Caki2 (cell line): ENCODE measurements at regions not wholly inside any gene's neighbourhood (a gene's known extent, or its start where the extent isn't known, plus 50 kb on each side); places are given as distances from the start of the nearest gene placed in this dataset.
"Not testable (repeated sequence)": the region's sequence is repeated elsewhere in the genome, so short reads cannot be mapped to it uniquely, and the experiment has no call there.

Source experiments
- DNase-seq: peaks from one replicate; pipeline ENCODE4 v3.0.0-alpha.2; 2015; ENCODE audit warnings: low read depth
- in situ Hi-C: cut with HindIII; loops from 2 replicates; pipeline ENCODE4 v1.10.0; 2016; ENCODE audit warnings: low sequenced_read_pairs, low pct_unique_long_range_greater_than_20kb, mixed read lengths

DNA sequence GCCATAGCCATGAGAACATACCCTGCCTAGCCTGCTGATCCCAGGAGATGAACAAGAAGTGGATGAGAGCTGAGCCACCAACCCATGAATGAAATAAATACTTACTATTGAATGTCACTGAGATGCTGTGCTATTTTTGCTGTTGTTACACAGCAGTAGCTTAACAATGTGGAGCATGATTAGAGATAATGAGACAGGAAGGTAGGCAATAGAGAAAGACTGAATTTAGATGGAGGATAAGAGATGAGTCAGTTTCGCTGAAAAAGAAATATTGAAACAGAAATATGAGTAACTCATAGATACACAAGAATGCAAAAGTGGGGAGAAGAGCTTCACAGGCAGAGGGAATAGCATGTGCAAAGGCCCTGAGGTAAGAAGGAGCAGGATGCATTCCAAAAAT lies 94.9 kb upstream of the TOP1 start:
- in situ Hi-C loops: no loop called here
- DNase-seq: no peak

DNA sequence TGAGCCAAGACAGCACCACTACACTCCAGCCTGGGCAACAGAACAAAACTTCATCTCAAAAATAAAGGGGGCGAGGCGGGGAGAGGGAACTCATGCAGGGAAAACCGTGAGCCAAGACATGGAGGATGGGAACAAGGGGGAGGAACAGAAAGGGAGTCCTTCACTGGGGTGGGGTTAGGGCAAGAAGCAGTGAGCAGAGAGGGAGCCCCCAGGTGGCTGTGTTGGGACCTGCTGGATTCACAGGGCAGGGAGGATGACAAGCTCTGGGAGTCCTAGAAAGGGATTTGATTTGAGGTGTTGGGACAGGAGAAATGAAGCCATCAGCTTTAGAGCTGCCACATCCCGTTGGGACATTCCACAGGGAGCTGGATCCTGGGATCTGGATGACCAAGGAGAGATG lies 90.6 kb upstream of the TOP1 start:
- in situ Hi-C loops: no loop called here
- DNase-seq: no peak

DNA sequence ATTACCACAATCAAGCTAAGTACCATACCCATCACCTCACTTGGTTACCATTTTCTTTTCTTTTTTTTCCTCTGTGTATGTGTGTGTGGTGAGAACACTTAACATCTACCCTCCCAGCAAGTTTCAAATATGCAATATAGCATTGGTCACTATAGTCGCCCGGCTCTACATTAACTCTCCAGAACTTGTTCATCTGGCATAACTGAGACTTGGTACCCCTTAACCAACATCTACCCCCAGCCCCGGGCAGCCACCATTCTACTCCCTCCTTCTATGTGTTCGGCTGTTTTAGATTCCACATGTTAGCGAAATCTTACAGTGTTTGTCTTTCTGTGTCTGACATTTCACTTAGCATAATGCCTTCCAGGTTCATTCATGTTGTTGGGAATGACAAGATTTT lies 89.0 kb upstream of the TOP1 start:
- in situ Hi-C loops: no loop called here
- DNase-seq: no peak

DNA sequence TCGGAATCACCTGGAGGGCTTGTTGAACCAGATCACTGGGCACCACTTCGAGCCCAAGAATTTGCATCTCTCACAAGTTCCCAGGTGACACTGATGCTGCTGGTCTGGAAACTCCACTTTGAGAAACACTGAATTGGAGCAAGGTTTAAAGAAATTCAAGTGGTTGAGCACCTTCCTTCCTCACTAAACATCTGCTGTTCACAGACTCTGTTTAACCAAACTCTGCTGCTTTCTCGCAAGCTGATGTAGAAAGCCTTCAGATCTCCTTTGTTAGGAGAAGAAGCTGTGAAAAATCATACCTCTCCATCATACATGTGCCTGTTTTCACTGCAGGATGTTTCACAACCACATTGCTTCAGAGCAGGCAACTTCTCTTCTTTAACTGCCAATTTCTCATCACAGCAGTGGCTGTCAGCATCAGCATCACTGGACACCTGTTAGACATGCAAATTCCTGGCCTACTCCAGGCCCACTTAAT lies 87.5 kb upstream of the TOP1 start:
- in situ Hi-C loops: no loop called here
- no peak for DNase-seq

DNA sequence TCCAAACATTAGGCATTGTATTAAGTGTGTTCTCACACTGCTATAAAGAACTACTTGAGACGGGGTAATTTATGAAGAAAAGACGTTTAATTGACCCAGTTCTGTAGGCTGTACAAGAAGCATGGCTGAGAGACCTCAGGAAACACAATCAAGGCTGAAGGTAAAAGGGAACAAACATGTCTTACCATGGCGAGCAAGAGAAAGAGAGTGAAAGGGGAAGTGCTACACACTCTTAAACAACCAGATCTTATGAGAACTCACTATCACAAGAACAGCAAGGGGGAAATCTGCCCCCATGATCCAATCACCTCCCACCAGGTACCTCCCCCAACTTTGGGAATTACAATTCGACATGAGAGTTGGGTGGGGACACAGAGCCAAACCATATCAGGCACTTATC lies 86.6 kb upstream of the TOP1 start:
- in situ Hi-C loops: no loop called here
- DNase-seq: no peak

DNA sequence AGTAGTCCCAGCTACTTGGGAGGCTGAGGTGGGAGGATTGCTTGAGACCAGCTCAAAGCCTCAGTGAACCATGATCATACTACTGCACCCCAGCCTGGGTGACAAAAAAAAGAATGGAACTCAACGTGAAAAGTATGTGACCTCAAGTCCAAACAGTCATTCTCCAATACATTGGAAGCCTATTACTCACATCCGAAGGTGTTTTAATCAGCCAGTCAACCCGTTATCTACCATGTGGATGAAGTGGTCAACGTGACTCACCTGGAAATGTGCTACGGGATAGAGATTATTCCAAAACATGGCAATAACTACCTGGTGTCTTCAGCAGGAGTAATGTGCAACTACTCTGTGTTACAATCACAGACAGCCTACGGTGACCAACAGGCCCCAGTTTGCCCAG lies 85.8 kb upstream of the TOP1 start:
- DNase-seq: no peak
- in situ Hi-C loops: no loop called here

DNA sequence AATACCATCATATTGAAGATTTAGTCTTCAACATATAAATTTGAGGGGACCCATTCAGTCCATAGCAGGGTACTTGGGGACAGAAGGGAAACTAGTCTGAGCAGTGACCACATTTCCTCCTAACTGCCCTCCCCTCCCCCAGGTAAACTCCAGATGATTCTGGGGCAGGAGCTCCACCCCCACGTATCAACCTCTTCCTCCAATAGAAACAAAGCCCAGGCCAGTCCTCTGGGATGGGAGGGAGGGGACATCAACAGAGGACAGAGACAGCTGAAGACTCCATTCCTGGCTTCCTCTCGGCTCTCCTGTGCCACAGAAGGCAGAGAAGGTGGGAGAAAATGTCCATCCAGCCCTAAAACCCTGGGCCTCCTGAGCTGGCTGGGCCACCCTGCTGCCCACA lies 85.0 kb upstream of the TOP1 start:
- no peak for DNase-seq
- in situ Hi-C loops: no loop called here

DNA sequence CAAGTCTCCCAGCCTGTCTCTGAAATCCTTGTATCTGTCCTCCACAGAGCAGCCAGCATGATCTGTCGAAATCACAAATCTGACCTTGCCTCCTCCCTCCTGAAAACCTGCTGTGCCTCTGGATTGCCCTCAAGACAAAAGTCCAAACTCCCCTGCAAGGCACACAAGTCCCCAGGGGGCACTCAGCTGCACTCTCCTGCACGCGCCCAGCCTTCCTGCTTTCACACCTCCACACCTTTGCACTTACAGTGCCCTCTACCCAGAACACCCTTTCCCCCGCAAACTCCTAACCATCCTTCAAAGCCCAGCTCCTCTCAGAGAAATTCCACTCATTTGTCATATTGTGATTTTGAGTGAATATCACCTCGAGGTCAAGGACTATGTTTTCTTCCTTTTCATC lies 83.4 kb upstream of the TOP1 start:
- DNase-seq: no peak
- in situ Hi-C loops: no loop called here

DNA sequence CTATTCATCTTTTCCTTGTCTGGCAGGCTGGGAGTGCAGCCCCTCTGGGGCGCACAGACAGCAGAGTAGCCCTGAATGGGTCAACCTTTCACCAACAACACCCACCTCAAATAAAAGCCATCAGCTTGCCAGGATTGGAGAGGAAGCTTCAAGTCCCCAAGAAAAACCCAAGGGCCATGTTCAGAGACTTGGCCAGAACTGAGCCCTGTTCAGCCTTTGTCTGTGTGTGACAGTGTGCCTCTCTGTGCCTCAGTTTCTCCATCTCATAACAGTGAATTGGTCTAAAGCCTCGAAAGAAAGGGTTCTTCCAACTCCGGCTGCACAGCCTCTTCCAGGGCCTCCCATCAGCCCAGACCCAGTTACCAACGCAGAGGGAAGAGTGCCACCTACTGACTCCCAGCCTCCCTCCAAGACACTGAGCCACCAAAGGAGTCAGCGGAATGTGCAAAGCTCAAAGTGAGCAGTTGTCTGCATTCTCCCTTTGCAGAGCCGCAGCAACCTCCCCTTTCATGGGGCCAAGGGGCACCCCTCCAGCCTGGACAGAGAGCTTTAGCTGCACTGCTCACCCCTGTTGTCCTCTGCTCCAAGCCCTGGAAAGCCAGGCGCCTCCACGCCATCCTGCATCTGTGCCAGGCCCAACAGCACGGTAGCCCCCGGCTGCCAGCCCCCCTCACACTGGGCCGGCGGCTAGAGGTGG lies 82.7 kb upstream of the TOP1 start:
- in situ Hi-C loops: no loop called here
- DNase-seq: peak; percentile 7

DNA sequence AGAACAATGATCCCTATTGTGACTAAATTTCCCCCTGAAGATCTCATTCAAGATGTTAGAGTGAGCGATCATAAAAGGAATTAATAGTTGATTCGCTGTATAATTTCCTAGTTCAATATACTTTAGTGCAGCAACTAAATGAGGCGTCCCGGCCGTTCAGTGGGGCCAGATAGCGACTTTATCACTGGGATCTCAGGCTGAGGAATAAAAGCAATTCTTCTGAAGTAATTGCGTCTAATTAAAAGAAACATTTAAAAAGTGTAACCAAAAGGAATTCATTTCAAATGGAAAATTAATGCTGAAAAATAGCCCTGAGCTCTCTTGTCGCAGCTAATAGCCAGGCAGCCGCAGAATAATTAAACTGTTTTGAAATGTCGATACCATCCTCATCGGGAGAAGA lies 82.2 kb upstream of the TOP1 start:
- no peak for DNase-seq
- in situ Hi-C loops: no loop called here

DNA sequence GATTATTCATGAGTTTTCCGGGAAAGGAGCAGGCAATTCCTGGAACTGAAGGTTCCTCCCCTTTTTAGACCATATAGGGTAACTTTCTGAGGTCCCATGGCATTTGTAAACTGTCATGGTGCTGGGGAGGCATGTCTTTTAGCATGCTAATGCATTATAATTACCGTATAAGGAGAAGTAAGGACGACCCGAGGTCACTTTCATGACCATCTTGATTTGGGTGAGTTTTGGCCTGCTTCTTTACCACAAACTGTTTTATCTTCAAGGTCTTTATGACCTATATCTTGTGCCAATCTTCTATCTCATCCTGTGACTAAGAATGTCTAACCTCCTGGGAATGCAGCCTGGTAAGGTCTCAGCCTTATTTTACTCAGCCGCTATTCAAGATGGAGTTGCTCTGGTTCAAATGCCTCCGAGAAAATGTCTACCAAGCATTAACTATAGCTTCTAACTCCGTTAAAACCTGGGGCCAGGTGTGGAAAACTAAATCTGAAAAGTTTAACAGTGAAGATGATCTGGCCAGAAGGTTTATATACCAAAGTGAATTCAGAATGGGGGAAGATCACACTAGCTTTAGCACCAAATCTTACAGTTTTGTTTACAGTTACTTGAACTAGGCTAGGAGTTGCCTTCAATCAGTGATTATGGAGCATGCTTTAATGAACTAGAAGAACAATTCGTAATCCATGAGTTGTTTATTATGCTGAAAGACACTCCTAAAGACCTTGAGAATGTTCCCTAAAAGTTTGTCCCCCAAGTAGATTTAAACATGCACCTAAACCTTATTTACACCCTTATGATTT lies 80.0 kb upstream of the TOP1 start:
- DNase-seq: no peak
- in situ Hi-C loops: no loop called here

DNA sequence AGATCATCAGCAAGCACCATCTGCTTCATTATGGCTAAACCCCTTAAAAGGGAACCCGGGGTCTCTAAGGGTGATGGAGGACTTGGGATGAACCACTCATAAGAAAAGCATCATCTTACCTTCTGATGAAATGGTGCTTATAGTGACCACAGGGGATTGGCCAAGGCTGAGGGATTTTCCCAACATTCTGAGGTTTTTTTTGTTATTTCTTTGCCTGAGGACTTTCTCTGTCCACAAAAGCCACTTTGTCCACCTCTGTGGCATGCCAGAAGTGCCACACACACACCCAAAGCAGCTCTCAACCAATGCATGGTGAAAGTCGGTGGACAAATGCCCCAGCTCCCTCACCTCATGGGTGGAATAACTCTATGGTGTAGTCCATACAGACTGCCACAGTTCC lies 79.3 kb upstream of the TOP1 start:
- DNase-seq: no peak
- in situ Hi-C loops: no loop called here

DNA sequence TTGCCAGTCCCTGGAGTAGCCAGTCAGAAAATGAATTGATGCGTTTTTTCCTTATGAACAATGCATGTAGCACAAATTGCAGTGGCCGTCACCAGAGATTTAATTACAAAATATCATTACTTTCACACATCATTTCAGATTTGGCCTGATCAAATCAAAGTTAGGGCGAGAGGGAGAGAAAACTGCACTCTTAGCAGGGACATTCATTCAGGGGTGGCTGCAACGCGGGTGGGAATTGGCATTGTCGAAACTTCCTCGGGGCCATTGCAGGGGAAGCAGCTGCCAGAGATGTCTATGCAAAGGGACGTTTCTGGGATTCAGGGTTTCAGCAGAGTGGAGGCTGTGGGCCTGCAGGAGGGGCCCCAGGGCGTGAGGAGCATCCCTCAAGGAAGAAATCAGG lies 76.5 kb upstream of the TOP1 start:
- in situ Hi-C loops: no loop called here
- no peak for DNase-seq

DNA sequence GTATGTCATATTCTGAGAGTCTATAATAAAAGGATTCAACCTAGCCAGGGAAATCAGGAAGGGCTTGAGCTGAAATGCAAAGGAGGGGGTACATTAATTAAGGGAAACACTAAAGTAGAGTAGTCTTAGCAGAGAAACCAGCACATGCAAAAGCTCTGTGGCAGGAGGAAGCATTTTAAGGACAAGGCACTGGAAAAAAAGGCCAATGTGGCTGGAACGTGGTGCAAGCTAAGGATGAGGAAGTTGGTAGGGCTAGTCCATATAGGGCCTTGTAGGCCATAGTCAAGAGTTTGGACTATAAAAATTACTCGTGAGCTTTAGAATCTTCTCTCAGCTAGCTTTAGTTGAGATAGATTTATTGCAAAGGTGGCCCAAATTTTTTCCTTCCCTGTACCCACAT lies 75.2 kb upstream of the TOP1 start:
- in situ Hi-C loops: no loop called here
- DNase-seq: no peak

DNA sequence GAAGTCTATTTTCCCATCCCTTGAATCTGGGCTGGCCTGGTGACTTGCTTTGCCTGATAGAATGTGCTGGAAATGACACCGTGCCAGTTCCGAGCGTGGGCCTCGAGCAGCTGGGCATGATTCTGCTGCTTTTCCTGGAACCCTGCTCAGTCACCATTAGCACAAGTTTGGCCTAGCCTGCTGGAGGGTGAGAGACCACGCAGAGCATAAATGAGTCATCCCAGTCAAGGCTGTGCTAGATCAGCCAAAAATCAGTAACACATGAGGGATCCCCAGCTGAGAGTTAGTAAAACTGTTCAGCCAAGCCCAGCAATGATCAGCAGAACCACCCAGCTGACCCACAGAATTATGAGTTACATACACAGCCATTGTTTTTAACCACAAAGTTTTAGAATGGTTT lies 74.8 kb upstream of the TOP1 start:
- in situ Hi-C loops: no loop called here
- DNase-seq: no peak

DNA sequence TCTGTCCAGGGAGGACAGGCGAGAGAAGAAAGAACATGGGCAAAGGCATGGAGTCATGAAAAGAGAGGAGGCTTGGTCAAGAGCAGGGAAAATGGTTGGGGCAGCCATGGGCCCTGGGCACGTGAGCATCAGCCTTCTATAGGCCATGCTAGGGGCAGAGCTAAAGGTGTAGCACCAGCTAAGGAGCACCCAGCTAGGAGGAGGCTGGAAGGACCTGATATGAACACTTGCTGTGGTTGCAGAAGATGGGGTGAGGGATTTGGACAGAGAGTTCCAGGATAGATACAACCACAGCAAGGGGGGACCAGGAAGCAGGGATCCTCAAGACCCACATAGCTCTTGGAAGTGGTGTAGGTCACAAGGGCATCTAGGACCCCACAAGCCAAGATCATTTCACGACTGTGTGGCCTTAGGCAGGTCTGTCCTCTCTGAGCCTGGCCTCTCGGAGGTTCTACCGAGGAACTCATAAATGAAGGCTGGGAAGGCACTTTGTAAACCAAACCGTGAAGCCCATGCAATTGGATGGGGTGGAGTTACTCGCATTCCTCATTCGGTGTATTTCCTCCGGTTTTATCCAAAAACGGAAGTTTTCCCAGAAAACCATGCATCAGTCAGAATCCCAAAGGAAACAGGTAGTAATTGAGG lies 74.0 kb upstream of the TOP1 start:
- DNase-seq: no peak
- in situ Hi-C loops: no loop called here

DNA sequence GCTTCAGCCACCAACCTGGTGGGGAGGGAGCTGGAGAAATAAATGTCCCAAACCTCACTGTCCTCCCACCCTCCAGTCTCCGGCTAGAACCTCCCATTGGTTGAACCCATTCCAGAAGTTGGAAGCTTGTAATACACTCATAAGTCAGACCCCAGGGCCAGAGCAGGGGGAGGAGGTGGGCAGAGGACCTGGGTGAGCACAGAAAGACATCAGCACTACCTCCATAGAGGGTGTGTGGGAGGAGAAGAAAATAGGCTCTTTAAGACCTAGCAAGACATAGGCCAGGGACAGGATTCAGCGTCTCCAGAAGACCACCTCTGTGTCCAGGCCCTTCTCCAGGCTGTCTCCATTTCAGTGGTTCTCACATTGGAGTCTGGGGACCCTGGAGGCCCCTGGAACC lies 73.3 kb upstream of the TOP1 start:
- no peak for DNase-seq
- in situ Hi-C loops: no loop called here

DNA sequence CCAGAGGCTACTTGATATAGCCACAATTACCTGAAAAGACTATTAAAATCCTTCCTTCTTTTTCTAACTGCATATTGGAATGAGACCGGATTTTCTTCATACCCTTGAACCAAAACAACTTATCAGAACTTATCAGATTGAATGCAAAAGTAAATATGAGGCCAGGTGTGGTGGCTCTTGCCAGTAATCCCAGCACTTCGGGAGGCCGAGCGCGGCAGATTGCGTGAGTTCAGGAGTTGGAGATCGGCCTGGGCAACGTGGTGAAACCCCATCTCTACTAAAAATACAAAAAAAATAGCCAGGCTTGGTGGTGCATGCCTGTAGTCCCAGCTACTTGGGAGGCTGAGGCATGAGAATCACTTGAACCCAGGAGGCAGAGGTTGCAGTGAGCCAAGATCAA lies 72.8 kb upstream of the TOP1 start:
- DNase-seq, in situ Hi-C loops: not testable (repeated sequence)

DNA sequence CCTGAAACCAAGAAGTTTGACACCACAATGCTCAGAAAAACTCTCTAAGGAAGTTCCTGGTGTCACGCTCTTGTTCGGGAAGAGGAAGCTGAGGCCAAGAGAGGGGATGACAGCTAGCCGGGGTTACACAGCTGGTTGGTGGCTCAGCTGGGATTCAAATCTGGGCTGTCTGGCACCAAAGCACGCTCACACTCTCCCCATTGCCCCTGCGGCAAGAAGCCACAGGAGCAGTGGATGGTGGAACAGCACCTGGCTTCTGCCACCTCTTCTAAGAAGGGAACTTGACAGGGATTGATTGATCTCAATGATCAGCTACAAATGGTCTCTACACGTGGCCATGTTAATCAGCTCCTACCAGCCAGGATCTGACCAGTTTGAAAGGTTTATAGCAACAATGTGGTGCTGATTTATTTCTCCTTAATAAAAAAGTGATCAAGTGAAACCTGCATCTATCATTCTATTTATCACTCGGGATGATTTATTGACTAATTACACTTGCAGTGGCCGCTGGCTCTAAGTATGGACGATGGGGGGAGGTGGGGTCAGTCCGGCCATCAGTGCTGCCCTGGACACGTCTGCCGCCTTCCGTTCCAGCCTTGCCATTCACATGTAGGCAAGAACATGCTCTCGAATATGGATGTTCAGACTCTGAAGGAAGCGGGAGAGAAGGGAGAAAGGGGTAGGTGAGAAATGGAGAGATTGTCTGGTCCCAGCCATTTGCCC lies 71.9 kb upstream of the TOP1 start:
- no peak for DNase-seq
- in situ Hi-C loops: no loop called here
